Eye (tissue), 1 donor: ENCODE measurements at regions not wholly inside any gene's neighbourhood (a gene's known extent, or its start where the extent isn't known, plus 50 kb on each side); places are given as distances from the start of the nearest gene placed in this dataset.
"Not testable (repeated sequence)": the region's sequence is repeated elsewhere in the genome, so short reads cannot be mapped to it uniquely, and the experiment has no call there.

Experiments used
- DNase-seq: peaks from one replicate; pipeline ENCODE4 v3.0.0-alpha.2; 2015

GRCh38 chr9:18299449-18299848 is 174.5 kb upstream of the ADAMTSL1 start:
- DNase-seq: no peak

GRCh38 chr9:18305167-18305806 is 168.7 kb upstream of the ADAMTSL1 start:
- DNase-seq: not testable (repeated sequence)

- no peak for DNase-seq
Observed at GRCh38 chr9:18314316-18314715, 159.6 kb upstream of the ADAMTSL1 start.

GRCh38 chr9:18317896-18318295 is 156.1 kb upstream of the ADAMTSL1 start:
- DNase-seq: no peak

GRCh38 chr9:18319918-18320445 is 154.0 kb upstream of the ADAMTSL1 start:
- DNase-seq: no peak

GRCh38 chr9:18324928-18325745 is 148.8 kb upstream of the ADAMTSL1 start:
- DNase-seq: no peak

GRCh38 chr9:18325746-18326011 is 148.3 kb upstream of the ADAMTSL1 start:
- not testable (repeated sequence) for DNase-seq

- no peak for DNase-seq
Observed at GRCh38 chr9:18327121-18327520, 146.8 kb upstream of the ADAMTSL1 start.

GRCh38 chr9:18330401-18331309 is 143.3 kb upstream of the ADAMTSL1 start:
- DNase-seq: no peak

- DNase-seq: no peak
Observed at GRCh38 chr9:18331310-18331684, 142.7 kb upstream of the ADAMTSL1 start.

- peak; percentile 79 for DNase-seq
Observed at GRCh38 chr9:18331808-18332209, 142.1 kb upstream of the ADAMTSL1 start.

- DNase-seq: no peak
Observed at GRCh38 chr9:18333157-18333556, 140.8 kb upstream of the ADAMTSL1 start.

GRCh38 chr9:18335825-18336224 is 138.1 kb upstream of the ADAMTSL1 start:
- DNase-seq: no peak

GRCh38 chr9:18338042-18338441 is 135.9 kb upstream of the ADAMTSL1 start:
- no peak for DNase-seq

GRCh38 chr9:18343784-18344183 is 130.2 kb upstream of the ADAMTSL1 start:
- no peak for DNase-seq

GRCh38 chr9:18346745-18347144 is 127.2 kb upstream of the ADAMTSL1 start:
- DNase-seq: no peak

- no peak for DNase-seq
Observed at GRCh38 chr9:18347386-18348082, 126.4 kb upstream of the ADAMTSL1 start.

- no peak for DNase-seq
Observed at GRCh38 chr9:18348083-18348475, 125.9 kb upstream of the ADAMTSL1 start.

- no peak for DNase-seq
Observed at GRCh38 chr9:18349530-18349929, 124.4 kb upstream of the ADAMTSL1 start.

- DNase-seq: no peak
Observed at GRCh38 chr9:18350036-18350435, 123.9 kb upstream of the ADAMTSL1 start.

GRCh38 chr9:18350995-18351595 is 122.9 kb upstream of the ADAMTSL1 start:
- no peak for DNase-seq

- DNase-seq: no peak
Observed at GRCh38 chr9:18352711-18353110, 121.2 kb upstream of the ADAMTSL1 start.
